GM18907 (cell line): ENCODE measurements at regions not wholly inside any gene's neighbourhood (a gene's known extent, or its start where the extent isn't known, plus 50 kb on each side); places are given as distances from the start of the nearest gene placed in this dataset.

Experiments
- ATAC-seq: cut with Tn5 transposase; IDR thresholded peaks from one replicate; pipeline ENCODE4 v1.9.1; 2021; ENCODE audit warnings: mild to moderate bottlenecking, moderate library complexity; ENCODE audit not compliant: unreplicated experiment

- no peak for ATAC-seq
Measured at GRCh38 chr2:78420132-78420531, 605.4 kb upstream of the REG3G start.

GRCh38 chr2:78423631-78424030, 601.9 kb upstream of the REG3G start:
- no peak for ATAC-seq

DNA sequence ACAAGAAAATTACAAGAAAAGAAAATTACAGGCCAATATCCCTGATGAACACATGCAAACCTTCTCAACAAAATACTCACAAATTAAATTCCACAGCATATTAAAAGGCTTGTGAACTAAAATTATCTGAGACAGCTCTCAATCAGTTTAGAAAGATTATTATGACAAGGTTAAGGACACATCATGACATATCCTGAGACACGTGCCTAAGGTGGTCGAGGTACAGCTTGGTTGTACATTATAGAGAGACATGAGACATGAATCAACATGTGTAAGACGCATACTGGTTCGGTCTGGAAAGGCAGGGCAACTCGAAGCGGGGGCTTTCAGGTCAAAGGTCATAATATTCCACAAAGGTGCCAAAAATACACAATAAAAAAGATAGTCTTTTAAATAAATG, 598.3 kb upstream of the REG3G start:
- ATAC-seq: no peak

GRCh38 chr2:78431241-78431640, 594.3 kb upstream of the REG3G start:
- no peak for ATAC-seq

DNA sequence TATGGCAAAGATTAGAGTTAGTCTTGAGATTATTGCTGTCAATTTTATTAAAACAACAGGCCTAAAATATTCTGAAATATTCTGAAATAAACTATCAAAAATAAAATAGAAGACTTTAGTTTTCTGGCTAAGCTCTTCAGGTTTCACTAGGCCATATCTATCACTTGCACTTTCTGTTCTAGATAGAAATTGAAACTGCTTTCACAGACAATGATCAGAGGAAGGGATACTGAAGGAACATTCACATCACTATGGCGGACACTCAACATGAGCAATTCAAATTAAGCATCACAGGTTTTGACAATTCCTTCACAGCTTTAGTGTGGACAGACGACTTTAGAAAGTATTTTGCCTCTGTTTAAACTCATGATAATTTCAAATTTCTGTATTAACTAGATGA, 586.4 kb upstream of the REG3G start:
- no peak for ATAC-seq

- ATAC-seq: no peak
Measured at GRCh38 chr2:78455586-78455985, 569.9 kb upstream of the REG3G start.

GRCh38 chr2:78457269-78457668, 568.2 kb upstream of the REG3G start:
- ATAC-seq: no peak

GRCh38 chr2:78465707-78466106, 559.8 kb upstream of the REG3G start:
- ATAC-seq: no peak

GRCh38 chr2:78476619-78477229, 548.8 kb upstream of the REG3G start:
- no peak for ATAC-seq

GRCh38 chr2:78486565-78486964, 538.9 kb upstream of the REG3G start:
- ATAC-seq: no peak

- no peak for ATAC-seq
Measured at GRCh38 chr2:78498125-78498524, 527.4 kb upstream of the REG3G start.

DNA sequence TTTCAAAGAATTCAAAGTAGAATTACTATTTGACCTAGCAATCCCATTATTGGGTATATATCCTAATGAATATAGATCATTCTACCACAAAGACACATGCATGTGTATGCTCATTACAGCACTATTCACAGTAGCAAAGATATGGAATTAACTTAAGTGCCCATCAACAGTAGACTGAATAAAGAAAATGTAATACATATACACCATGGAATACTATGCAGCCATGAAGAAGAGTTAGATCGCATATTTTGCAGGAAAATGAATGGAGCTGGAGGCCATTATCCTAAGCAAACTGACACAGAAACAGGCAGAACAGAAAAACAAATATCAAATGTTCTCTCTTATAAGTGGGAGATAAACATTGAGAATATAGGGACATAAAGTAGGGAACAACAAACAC, 519.2 kb upstream of the REG3G start:
- ATAC-seq: no peak

DNA sequence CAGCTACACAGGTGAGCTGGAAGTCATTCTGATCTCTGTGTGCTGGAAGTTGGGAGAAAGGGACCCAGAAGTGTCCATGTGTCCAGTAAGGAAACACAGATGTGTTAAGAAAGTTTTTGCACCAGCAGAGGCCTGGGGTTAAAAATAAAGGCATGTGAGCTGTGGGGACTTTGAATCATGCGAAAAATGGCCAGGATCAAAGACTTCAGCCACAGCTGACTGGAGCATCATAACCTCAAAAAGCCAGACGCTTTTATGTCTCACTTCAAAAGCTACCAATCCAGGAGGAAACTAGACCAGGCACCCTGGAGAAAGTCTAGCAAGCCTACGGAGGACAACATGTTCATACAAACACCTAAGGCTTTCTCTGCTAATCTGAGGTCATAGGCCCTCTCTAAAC, 503.6 kb upstream of the REG3G start:
- ATAC-seq: no peak

DNA sequence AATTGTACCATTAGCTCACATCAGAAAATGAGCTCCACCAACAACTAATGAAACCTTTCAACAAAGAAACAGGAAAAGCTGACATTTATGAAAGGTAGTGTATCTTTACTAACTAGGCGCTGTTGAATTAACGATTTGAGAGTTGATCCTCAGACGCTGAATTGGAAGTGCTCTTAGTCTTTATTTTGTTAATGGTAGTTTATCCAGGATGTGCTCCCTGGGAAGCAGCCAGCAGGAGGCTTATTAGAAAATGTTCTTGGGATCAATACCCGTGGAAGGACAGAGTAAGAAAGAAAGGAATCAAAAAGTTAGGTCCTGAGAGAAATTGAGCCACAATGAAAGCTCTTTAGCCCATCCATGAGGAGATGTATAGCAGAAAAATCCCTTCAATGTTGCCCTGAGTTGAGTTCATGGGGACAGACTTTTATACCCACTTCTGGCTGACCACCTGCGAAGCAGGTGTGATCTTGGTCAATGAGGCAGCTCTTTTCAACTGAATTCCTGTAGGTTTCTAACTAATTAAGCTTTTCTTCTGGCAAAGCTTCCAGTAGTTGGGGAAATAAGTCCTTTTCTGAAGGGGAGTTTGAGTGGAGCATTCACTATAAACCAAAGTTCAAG, 492.6 kb upstream of the REG3G start:
- no peak for ATAC-seq

DNA sequence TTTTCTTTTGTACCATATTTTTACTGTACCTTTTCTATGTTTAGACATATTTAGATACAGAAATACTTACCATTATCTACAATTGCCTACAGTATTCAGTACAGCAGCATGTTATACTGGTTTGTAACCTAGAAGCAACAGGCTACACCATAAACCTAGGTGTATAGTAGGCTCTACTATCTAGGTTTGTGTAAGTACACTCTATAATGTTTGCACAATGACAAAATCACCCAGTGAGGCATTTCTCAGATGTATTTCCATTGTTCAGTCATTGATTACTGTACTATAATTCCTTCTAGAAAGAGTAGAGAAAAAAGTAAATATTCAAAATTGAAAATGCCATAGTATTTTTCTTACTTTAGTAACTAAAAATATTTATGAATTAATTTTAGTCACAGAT, 490.1 kb upstream of the REG3G start:
- ATAC-seq: no peak

GRCh38 chr2:78538322-78538721, 487.2 kb upstream of the REG3G start:
- ATAC-seq: no peak

DNA sequence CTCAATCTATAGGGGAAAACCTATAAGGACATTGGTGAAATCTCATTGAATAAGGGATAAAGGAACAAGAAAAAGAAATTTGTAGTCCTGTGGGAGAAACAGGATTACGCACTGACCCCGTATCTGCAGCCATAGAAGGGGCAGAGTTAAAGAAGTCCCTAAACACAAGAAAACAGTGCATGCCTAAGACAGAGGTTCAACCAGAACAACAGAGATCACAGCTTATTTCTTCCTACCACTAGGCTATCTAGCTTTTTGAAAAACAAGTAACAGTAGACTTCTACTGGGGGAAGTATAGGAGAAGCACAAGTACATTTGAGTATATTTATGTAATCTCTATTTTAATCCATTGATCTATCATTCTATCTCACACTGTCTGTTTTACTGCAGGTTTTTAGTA, 485.2 kb upstream of the REG3G start:
- no peak for ATAC-seq

GRCh38 chr2:78541088-78541450, 484.4 kb upstream of the REG3G start:
- no peak for ATAC-seq

DNA sequence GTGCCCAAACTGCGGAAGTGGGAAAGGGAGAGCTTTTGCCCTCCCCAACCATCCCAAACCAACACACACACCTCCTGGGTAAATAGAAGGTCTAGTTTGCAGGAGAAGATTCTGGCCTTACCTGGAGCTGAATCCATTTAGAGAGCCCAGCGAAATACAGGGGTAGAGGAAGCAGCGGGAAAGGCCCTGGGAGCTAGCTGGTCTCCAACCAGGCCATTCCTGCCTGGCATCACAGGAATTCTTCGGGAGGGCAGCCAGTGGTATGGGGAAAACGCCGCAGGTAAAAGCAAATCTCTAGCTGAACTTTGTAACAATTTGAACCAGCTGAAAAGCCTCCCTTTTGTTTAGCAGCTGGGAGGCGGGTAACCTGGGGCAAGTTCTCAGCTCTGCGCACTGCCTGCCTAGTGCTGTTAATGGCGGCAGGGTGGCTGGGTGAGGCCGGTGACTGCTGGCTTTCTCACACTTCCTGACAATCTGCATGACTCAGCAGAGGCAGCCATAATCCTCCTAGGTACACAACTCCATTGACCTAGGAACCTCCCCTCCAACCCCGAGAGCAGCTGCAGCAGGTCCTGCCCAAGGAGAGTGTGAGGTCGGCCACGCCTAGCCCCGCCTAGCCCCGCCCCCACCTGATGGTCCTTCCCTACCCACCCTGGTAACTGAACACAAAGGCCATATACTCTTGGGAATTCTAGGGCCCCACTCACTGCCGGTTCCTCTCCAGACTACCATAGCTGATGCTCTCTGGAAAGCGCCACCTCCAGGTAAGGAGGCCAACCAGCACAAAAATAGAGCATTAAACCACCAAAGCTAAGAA, 483.8 kb upstream of the REG3G start:
- ATAC-seq: no peak

- no peak for ATAC-seq
Measured at GRCh38 chr2:78546843-78547242, 478.7 kb upstream of the REG3G start.

GRCh38 chr2:78549766-78550165, 475.7 kb upstream of the REG3G start:
- ATAC-seq: no peak

DNA sequence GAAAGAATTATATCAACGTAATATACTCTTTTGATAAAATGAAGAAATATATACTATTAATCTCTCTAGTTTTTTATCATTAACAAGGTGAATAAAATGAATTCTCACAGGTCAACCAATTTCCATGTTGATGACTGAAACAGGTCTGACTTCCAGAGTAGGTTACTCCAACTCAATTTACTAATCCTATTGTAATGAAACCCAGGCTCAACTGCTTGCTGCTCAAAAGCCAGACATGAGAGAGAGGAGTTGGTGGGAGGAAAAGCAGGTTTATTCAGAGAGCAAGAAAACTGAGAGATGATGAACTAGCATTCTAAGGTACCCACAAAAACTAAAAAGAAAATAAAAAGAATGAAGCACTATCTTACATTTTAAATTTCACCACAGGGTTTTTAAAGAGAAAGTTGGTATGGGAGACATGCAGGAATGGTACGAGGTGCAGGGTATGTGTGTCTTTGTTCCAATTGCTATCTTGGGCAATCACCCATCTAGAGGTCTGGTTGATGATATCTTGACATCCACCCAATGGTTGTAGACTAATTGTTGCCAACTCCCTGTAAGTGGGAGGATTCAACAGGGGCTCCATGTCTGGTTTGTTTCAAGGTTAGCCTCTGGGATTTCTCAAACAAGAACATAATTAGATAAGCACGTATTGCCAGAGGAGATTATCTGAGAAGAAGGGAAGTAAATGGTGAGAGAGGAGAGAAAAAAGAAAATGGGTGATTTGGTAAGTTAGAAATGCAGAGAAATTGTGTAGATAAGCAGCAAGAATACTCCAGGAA, 471.4 kb upstream of the REG3G start:
- ATAC-seq: no peak
